Motor neuron (in vitro differentiated cells): ENCODE measurements at regions not wholly inside any gene's neighbourhood (a gene's known extent, or its start where the extent isn't known, plus 50 kb on each side); places are given as distances from the start of the nearest gene placed in this dataset.

ENCODE experiments used
- ATAC-seq, 8 experiments: fragments of 200-7000 bp; cut with Tn5 transposase; replicated peaks in 6 of 8; 2 replicates each; pipeline ENCODE4 v1.8.0; 2021; ENCODE audit warnings: mild to moderate bottlenecking in 8 of 8, moderate library complexity in 8 of 8
- H3K27ac ChIP-seq, 2 donors: fragments of 250-450 bp; sonication (Bioruptor Pico); 2 replicates each; pipeline ENCODE4 v1.9.0; 2021; ENCODE audit warnings: antibody characterized with exemption in 2 of 2, mild to moderate bottlenecking in 2 of 2, moderate library complexity in 1 of 2
- H3K4me1 ChIP-seq, 2 donors: fragments of 250-450 bp; sonication (Bioruptor Pico); replicated peaks in 1 of 2; 2 replicates each; pipeline ENCODE4 v1.6.1; 2021; ENCODE audit warnings: antibody characterized with exemption in 2 of 2, mild to moderate bottlenecking in 2 of 2, moderate library complexity in 1 of 2
- H3K4me3 ChIP-seq, 5 donors: fragments of 250-450 bp; sonication (Bioruptor Pico); 2 replicates each; pipeline ENCODE4 v1.9.0; 2021; ENCODE audit warnings: antibody characterized with exemption in 5 of 5, mild to moderate bottlenecking in 5 of 5, moderate library complexity in 4 of 5
- WGBS, 10 experiments: fragments of 450-650 bp; shearing (Covaris generic); methylation state at CpG; one replicate each; pipeline ENCODE4 v1.0.0; 2022; 5-methylcytosine and 5-hydroxymethylcytosine counted together
- in situ Hi-C, 9 experiments: fragments of 400-800 bp; cut with MboI; loops; one replicate each; pipeline ENCODE4 v1.15.0; 2021; ENCODE audit warnings: low sequenced_read_pairs in 9 of 9, low pct_unique_long_range_greater_than_20kb in 2 of 9; ENCODE audit not compliant: unreplicated experiment in 9 of 9

GRCh38 chr4:135032670-135033069 is 831.1 kb upstream of the PABPC4L start:
- WGBS, 10 experiments = 0 to 100% (median 33%) methylated on average over 1 of the region's 1 CpG; no CpG with 5 or more reads in 5 of the 10 experiments
- no peak overlapping the region for H3K4me3 ChIP-seq
- no peak for ATAC-seq

GRCh38 chr4:135015771-135016170 is 814.2 kb upstream of the PABPC4L start:
- 0 to 100% (median 90%) methylated on average over 2 to 5 of the region's 5 CpGs for WGBS, 10 experiments
- Histone ChIP-seq H3K4me1 (no peaks in the 10 kb centered on the region), H3K27ac (no peak overlapping the region), H3K4me3 (no peak overlapping the region)
- in situ Hi-C loops = no loop called here
- no peak for ATAC-seq

More at GRCh38 chr4:135032670-135033069, 831.1 kb upstream of the PABPC4L start:
- in situ Hi-C loops = no loop called here
- Histone ChIP-seq H3K27ac (no peak overlapping the region), H3K4me1 (no peaks in the 10 kb centered on the region)

GRCh38 chr4:135007400-135007799 is 805.8 kb upstream of the PABPC4L start:
- H3K4me3 ChIP-seq = no peak overlapping the region
- H3K27ac ChIP-seq = no peak overlapping the region
- in situ Hi-C loops = no loop called here
- WGBS, 10 experiments = 0 to 100% (median 48%) methylated on average over 1 to 3 of the region's 3 CpGs; no CpG with 5 or more reads in 3 of the 10 experiments
- ATAC-seq = no peak
- no peaks in the 10 kb centered on the region for H3K4me1 ChIP-seq

GRCh38 chr4:134999169-134999568 is 797.6 kb upstream of the PABPC4L start:
- H3K4me1 ChIP-seq = no peaks in the 10 kb centered on the region
- 0 to 100% (median 93%) methylated on average over 1 to 2 of the region's 2 CpGs for WGBS, 10 experiments
- H3K27ac ChIP-seq = no peak overlapping the region
- ATAC-seq = no peak
- H3K4me3 ChIP-seq = no peak overlapping the region
- in situ Hi-C loops = no loop called here

- Histone ChIP-seq H3K27ac (no peak overlapping the region), H3K4me3 (no peak overlapping the region), H3K4me1 (no peaks in the 10 kb centered on the region)
- in situ Hi-C loops = no loop called here
- WGBS, 10 experiments = 0 to 80% (median 17%) methylated on average over 1 to 2 of the region's 3 CpGs; no CpG with 5 or more reads in 3 of the 10 experiments
- peak in 3 of 8 experiments; percentile 35 to 72 (median 52) for ATAC-seq
Observed at GRCh38 chr4:134961963-134962362, 760.4 kb upstream of the PABPC4L start.

- in situ Hi-C loops = no loop called here
- H3K27ac ChIP-seq = no peak overlapping the region
- 0 to 100% (median 75%) methylated on average over 1 of the region's 1 CpG; no CpG with 5 or more reads in 4 of the 10 experiments for WGBS, 10 experiments
- ATAC-seq = no peak
- H3K4me1 ChIP-seq = no peaks in the 10 kb centered on the region
- H3K4me3 ChIP-seq = no peak overlapping the region
Observed at GRCh38 chr4:134958862-134959261, 757.3 kb upstream of the PABPC4L start.

- ATAC-seq = no peak
- in situ Hi-C loops = no loop called here
- Histone ChIP-seq H3K4me1 (no peaks in the 10 kb centered on the region), H3K27ac (no peak overlapping the region), H3K4me3 (no peak overlapping the region)
- 0 to 100% (median 73%) methylated on average over 1 of the region's 1 CpG for WGBS, 10 experiments
Observed at GRCh38 chr4:134955059-134955458, 753.5 kb upstream of the PABPC4L start.

- H3K4me3 ChIP-seq = no peak overlapping the region
- WGBS, 10 experiments = 20 to 100% (median 95%) methylated on average over 2 to 16 of the region's 21 CpGs; no CpG with 5 or more reads in 4 of the 10 experiments
- no peak overlapping the region for H3K27ac ChIP-seq
- no peak for ATAC-seq
- in situ Hi-C loops = no loop called here
- H3K4me1 ChIP-seq = no peaks in the 10 kb centered on the region
Observed at GRCh38 chr4:134952775-134953174, 751.2 kb upstream of the PABPC4L start.

- 0 to 100% (median 79%) methylated on average over 1 to 4 of the region's 13 CpGs; no CpG with 5 or more reads in 3 of the 10 experiments for WGBS, 10 experiments
Observed at GRCh38 chr4:134952305-134952704, 750.7 kb upstream of the PABPC4L start.

GRCh38 chr4:134948110-134948642 is 746.6 kb upstream of the PABPC4L start:
- no peak overlapping the region for H3K27ac ChIP-seq
- no peak for ATAC-seq
- WGBS, 10 experiments = 0 to 93% (median 86%) methylated on average over 1 to 5 of the region's 22 CpGs; no CpG with 5 or more reads in 7 of the 10 experiments
- H3K4me3 ChIP-seq = no peak overlapping the region
- in situ Hi-C loops = no loop called here
- no peaks in the 10 kb centered on the region for H3K4me1 ChIP-seq

More at GRCh38 chr4:134952305-134952704, 750.7 kb upstream of the PABPC4L start:
- Histone ChIP-seq H3K4me1 (no peaks in the 10 kb centered on the region), H3K27ac (no peak overlapping the region), H3K4me3 (no peak overlapping the region)
- no peak for ATAC-seq
- in situ Hi-C loops = no loop called here

GRCh38 chr4:134944115-134944514 is 742.5 kb upstream of the PABPC4L start:
- no peak overlapping the region for H3K27ac ChIP-seq
- in situ Hi-C loops = no loop called here
- H3K4me3 ChIP-seq = no peak overlapping the region
- WGBS, 10 experiments = 63 to 98% (median 90%) methylated on average over 4 to 21 of the region's 21 CpGs; no CpG with 5 or more reads in 2 of the 10 experiments
- ATAC-seq = no peak
- no peaks in the 10 kb centered on the region for H3K4me1 ChIP-seq

GRCh38 chr4:134936014-134936413 is 734.4 kb upstream of the PABPC4L start:
- WGBS, 10 experiments = 0 to 100% (median 68%) methylated on average over 1 to 3 of the region's 3 CpGs; no CpG with 5 or more reads in 2 of the 10 experiments
- H3K27ac ChIP-seq = no peak overlapping the region
- no peak overlapping the region for H3K4me3 ChIP-seq
- in situ Hi-C loops = no loop called here
- H3K4me1 ChIP-seq = peaks cover 0 to 10% of the 10 kb centered on the region in 2 donors
- ATAC-seq = no peak

GRCh38 chr4:134935320-134935719 is 733.7 kb upstream of the PABPC4L start:
- no peak for ATAC-seq
- no peak overlapping the region for H3K27ac ChIP-seq
- no peak overlapping the region for H3K4me3 ChIP-seq
- 19 to 95% (median 83%) methylated on average over 1 to 2 of the region's 2 CpGs; no CpG with 5 or more reads in 1 of the 10 experiments for WGBS, 10 experiments
- in situ Hi-C loops = no loop called here
- H3K4me1 ChIP-seq = peaks cover 0 to 10% of the 10 kb centered on the region in 2 donors
